NB4 (cell line): ENCODE measurements at regions not wholly inside any gene's neighbourhood (a gene's known extent, or its start where the extent isn't known, plus 50 kb on each side); places are given as distances from the start of the nearest gene placed in this dataset.

ENCODE experiments used
- MYC ChIP-seq: IDR thresholded peaks from 2 replicates; pipeline ENCODE4 v1.6.1; 2011; ENCODE audit warnings: low read depth, low read length
- POLR2A ChIP-seq: IDR thresholded peaks from 2 replicates; pipeline ENCODE4 v1.6.1; 2011; ENCODE audit warnings: mild to moderate bottlenecking; ENCODE audit not compliant: insufficient read length; ENCODE audit errors: extremely low read depth
- TF ChIP-seq, protein P1 (sequence below): IDR thresholded peaks from one replicate; pipeline ENCODE4 v1.5.1; 2012; ENCODE audit warnings: low read depth, low read length

DNA sequence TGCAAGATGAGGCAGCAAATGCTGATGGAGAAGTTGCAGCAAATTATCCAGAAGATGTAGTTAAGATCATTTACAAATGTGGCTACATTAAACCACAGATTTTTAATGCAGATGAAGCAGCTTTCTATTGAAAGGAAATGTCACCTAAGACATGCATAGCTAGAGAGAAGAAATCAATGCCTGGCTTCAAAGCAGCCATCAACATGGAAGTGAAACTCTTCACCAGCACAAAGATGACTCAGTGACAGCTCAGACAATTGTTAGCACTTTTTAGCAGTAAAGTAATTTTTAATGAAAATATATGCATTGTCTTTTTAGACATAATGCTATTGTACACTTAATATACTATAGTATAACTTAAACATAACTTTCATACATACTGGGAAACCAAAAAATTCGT, 71.4 kb downstream of the FANCF start:
- TF ChIP-seq, protein P1, sequence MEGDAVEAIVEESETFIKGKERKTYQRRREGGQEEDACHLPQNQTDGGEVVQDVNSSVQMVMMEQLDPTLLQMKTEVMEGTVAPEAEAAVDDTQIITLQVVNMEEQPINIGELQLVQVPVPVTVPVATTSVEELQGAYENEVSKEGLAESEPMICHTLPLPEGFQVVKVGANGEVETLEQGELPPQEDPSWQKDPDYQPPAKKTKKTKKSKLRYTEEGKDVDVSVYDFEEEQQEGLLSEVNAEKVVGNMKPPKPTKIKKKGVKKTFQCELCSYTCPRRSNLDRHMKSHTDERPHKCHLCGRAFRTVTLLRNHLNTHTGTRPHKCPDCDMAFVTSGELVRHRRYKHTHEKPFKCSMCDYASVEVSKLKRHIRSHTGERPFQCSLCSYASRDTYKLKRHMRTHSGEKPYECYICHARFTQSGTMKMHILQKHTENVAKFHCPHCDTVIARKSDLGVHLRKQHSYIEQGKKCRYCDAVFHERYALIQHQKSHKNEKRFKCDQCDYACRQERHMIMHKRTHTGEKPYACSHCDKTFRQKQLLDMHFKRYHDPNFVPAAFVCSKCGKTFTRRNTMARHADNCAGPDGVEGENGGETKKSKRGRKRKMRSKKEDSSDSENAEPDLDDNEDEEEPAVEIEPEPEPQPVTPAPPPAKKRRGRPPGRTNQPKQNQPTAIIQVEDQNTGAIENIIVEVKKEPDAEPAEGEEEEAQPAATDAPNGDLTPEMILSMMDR: no peak
- no peak for TF ChIP-seq MYC
- no peak for TF ChIP-seq POLR2A
